H1 (cell line): ENCODE measurements at regions not wholly inside any gene's neighbourhood (a gene's known extent, or its start where the extent isn't known, plus 50 kb on each side); places are given as distances from the start of the nearest gene placed in this dataset.
"Not testable (repeated sequence)": the region's sequence is repeated elsewhere in the genome, so short reads cannot be mapped to it uniquely, and the experiment has no call there.

Experiments used
- CBX5 ChIP-seq: fragments of 300-800, 300-1000 bp; sonication (generic); IDR thresholded peaks from 2 replicates; pipeline ENCODE4 v1.7.1; 2016; ENCODE audit warnings: antibody characterized with exemption, low read length, low read depth
- EZH2 ChIP-seq: fragments of 200-600 bp; sonication (generic); IDR thresholded peaks from 2 replicates; pipeline ENCODE4 v1.7.1; 2012; ENCODE audit warnings: low read depth, mild to moderate bottlenecking, moderate library complexity, low read length, inconsistent platforms; ENCODE audit not compliant: severe bottlenecking
- JUND ChIP-seq: IDR thresholded peaks from 2 replicates; pipeline ENCODE4 v1.6.1; 2011; ENCODE audit warnings: mild to moderate bottlenecking, improper control_type of control experiment, low read length
- POLR2A ChIP-seq, 2 experiments: IDR thresholded peaks; 1 replicate in 1 of 2; 2 replicates in 1 of 2; pipeline ENCODE4 v1.6.1; 2011; ENCODE audit warnings: low read depth in 2 of 2, low read length in 2 of 2, mild to moderate bottlenecking in 2 of 2; ENCODE audit errors: control extremely low read depth in 1 of 2
- TAF1 ChIP-seq: IDR thresholded peaks from 2 replicates; pipeline ENCODE4 v1.6.1; 2011; ENCODE audit warnings: mild to moderate bottlenecking, low read depth, low read length
- TAF7 ChIP-seq: optimal IDR thresholded peaks from 2 replicates; pipeline ENCODE3; 2011; ENCODE audit warnings: low read depth, mild to moderate bottlenecking, inconsistent platforms, low read length, moderate library complexity, borderline replicate concordance
- TF ChIP-seq, protein P1 (sequence below), 3 experiments: IDR thresholded peaks; 1 replicate in 2 of 3; 2 replicates in 1 of 3; pipeline versions ENCODE4 v1.5.1 to v1.6.1; 2011; ENCODE audit warnings: low read length in 3 of 3, mild to moderate bottlenecking in 3 of 3, inconsistent platforms in 2 of 3, low read depth in 1 of 3, moderate library complexity in 1 of 3; ENCODE audit not compliant: insufficient read depth in 1 of 3; ENCODE audit errors: control extremely low read depth in 1 of 3
- TF ChIP-seq, protein P2 (sequence below): IDR thresholded peaks from 2 replicates; pipeline ENCODE4 v1.6.1; 2012; ENCODE audit warnings: inconsistent platforms
- TF ChIP-seq, protein P3 (sequence below): IDR thresholded peaks from 2 replicates; pipeline ENCODE4 v1.6.1; 2011; ENCODE audit warnings: low read depth, mild to moderate bottlenecking, low read length; ENCODE audit not compliant: insufficient read depth

DNA sequence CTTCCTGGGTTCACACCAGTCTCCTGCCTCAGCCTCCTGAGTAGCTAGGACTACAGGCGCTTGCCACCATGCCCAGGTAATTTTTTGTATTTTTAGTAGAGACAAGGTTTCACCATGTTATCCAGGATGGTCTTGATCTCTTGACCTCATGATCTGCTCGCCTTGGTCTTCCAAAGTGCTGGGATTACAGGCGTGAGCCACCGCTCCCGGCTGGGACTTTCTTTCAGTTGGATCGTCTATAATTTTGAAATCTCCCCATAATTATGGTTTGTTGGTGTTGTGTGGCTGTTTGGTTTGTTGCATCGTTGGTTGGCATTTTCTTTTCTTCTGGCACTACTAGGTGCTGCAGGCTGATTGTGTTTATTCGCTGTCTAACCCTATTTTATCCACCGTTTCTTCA, 343.6 kb upstream of the NPAP1 start:
- TF ChIP-seq, protein P1, sequence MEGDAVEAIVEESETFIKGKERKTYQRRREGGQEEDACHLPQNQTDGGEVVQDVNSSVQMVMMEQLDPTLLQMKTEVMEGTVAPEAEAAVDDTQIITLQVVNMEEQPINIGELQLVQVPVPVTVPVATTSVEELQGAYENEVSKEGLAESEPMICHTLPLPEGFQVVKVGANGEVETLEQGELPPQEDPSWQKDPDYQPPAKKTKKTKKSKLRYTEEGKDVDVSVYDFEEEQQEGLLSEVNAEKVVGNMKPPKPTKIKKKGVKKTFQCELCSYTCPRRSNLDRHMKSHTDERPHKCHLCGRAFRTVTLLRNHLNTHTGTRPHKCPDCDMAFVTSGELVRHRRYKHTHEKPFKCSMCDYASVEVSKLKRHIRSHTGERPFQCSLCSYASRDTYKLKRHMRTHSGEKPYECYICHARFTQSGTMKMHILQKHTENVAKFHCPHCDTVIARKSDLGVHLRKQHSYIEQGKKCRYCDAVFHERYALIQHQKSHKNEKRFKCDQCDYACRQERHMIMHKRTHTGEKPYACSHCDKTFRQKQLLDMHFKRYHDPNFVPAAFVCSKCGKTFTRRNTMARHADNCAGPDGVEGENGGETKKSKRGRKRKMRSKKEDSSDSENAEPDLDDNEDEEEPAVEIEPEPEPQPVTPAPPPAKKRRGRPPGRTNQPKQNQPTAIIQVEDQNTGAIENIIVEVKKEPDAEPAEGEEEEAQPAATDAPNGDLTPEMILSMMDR (IDR thresholded peaks at IDR 0.05; ENCODE audit: control extremely low read depth in 1 of 3, insufficient read depth in 1 of 3, low read depth in 1 of 3, low read length in 3 of 3), result not testable (repeated sequence)
- TF ChIP-seq, protein P2, sequence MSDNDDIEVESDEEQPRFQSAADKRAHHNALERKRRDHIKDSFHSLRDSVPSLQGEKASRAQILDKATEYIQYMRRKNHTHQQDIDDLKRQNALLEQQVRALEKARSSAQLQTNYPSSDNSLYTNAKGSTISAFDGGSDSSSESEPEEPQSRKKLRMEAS, result not testable (repeated sequence)
- TF ChIP-seq TAF7; TAF1; CBX5; EZH2; POLR2A (IDR thresholded peaks at IDR 0.05; ENCODE audit: control extremely low read depth in 1 of 2, low read depth in 2 of 2, low read length in 2 of 2); JUND: not testable (repeated sequence)
- TF ChIP-seq, protein P3, sequence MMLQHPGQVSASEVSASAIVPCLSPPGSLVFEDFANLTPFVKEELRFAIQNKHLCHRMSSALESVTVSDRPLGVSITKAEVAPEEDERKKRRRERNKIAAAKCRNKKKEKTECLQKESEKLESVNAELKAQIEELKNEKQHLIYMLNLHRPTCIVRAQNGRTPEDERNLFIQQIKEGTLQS, result not testable (repeated sequence)
